Right renal pelvis (tissue), 4 donors: ENCODE measurements at regions not wholly inside any gene's neighbourhood (a gene's known extent, or its start where the extent isn't known, plus 50 kb on each side); places are given as distances from the start of the nearest gene placed in this dataset.
"Not testable (repeated sequence)": the region's sequence is repeated elsewhere in the genome, so short reads cannot be mapped to it uniquely, and the experiment has no call there.

Experiments
- DNase-seq, 4 donors: peaks; one replicate each; pipeline ENCODE4 v3.0.0-alpha.2; 2013; ENCODE audit warnings: low read depth in 4 of 4, low spot score in 3 of 4, missing footprints in 1 of 4

GRCh38 chr4:126192506-126192905 lies 877.8 kb downstream of the FAT4 start:
- no peak for DNase-seq

DNA sequence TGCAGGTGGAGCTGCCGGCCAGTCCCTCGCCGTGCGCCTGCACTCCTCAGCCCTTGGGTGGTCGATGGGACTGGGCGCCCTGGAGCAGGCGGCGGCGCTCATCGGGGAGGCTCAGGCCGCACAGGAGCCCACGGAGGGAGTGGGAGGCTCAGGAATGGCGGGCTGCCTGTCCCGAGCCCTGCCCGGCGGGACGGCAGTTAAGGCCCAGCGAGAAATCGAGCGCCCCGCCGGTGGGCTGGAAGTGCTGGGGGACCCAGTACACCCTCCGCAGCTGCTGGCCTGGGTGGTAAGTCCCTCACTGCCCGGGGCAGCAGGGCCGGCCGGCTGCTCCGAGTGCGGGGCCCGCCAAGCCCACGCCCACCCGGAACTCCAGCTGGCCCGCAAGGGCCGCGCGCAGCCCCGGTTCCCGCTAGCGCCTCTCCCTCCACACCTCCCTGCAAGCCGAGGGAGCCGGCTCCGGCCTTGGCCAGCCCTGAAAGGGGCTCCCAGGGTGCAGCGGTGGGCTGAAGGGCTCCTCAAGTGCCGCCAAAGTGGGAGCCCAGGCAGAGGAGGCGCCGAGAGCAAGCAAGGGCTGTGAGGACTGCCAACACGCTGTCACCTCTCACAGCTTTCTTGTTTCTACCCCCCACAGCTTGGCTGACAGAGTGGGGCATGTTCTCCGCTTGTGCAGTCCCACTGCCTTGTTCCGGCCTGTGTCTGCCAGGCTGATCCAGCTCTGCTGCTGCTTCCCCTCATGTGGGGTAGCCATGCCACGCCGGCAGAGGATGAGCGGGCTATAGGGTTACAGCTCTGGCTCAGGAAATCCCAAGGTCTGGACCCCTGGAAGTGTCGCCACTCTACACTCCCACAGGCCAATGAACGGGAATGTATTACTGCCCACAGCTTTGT lies 886.7 kb downstream of the FAT4 start:
- DNase-seq, result not testable (repeated sequence)

DNA sequence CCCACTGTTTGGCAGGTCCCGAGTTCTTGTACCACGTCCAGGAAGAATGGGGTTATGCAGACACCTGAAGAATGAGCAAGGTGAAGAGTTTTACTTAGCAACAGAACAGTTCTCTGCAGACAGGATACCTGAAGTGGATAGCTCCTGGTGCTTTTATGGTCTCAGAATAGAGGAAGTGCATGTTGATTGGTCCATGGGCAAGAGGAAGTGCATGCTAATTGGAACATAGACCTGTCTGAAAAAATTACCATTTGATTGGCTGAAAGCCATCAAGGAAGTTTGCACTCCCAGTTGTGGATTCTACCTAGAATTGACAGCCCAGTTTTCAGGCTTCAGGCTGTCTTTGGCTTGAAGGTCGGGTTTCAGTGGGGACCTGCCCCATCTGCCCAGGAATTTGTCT lies 887.5 kb downstream of the FAT4 start:
- no peak for DNase-seq

DNA sequence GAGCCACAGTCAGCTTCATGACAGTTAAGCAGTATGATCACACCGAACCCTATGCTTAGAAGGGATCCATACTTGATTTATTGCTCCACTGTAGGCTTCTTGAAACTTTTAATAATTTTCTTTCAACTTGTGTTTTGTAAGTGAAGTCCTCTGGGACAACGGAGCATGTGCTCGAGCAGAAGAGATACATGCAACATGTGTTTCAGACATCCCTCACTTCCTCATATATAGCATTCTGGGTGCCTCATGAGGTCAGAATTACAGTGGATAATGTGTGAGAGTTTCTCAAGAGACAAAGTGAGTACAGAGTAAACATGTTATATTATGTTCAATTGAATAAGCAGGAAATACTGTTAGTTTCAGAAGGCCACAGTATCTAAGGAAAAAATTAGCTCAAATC lies 893.2 kb downstream of the FAT4 start:
- DNase-seq, result no peak

- DNase-seq, result no peak
Measured at GRCh38 chr4:126209147-126209546, 894.4 kb downstream of the FAT4 start.

- DNase-seq, result no peak
Measured at GRCh38 chr4:126213996-126214395, 899.2 kb downstream of the FAT4 start.

DNA sequence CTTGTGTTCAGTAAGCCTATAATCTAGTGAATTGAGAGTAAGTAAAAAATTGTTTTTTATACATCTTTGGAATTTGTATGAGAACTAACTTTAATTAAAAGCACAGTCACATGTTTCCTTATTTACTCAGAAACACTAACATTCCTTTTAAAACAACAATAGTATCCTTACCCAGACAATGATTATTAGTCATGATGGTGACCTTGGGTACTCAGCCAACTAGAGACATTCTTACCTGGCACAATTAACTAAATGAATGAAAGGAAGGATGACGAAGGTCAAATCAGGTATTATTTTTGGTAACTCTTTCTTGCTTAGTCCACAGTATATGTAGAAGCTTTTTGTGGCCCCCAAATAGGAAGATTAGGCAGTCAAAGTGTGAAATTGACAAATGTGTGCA lies 901.0 kb downstream of the FAT4 start:
- no peak for DNase-seq

DNA sequence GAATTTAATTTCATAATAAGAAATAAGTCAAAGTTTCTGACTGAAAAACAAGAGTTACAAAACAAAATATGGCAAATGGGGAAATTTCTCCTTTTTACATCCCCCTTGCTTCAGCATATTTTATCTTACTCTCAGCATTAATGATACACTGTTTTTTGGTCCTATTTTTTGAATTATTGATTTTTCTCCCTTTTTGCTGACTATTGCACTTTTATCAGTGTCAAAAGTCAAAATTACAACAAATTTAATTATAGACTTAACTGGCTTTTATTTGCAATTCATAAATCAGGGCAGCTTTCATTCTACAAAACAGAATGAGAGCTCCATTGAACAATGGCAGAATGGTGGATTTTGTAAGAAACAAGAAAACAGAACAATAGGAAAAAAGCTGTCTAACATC lies 901.9 kb downstream of the FAT4 start:
- no peak for DNase-seq

GRCh38 chr4:126221282-126221681 lies 906.5 kb downstream of the FAT4 start:
- DNase-seq, result no peak

DNA sequence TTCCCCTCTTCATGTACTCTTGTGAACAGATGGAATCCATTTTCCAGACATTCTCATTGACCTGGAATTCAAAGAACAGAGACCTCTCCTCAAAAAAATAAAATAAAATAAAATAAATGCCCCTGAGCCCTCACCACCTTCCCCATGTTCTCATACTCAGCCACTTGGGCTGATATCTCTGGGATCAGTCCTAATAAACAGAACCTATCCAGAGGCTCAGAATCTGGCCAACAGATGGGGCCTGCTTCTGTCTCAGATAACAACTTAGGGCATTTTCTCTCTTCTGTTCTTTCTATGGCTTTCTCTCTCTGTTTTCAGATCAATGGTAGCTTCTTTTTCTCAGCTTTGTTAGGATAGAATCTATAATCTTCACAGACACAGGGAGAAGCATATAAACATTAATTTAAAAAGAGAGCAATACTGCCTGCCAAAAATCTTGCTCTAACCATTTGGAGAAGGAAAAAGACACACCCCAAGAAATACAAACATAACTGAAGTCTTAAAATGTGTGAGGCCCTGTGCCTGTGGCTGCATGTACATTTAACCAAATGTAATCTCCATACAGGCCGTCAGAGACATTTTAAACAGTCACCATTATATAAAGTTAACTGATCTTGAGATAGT lies 907.1 kb downstream of the FAT4 start:
- DNase-seq, result no peak

DNA sequence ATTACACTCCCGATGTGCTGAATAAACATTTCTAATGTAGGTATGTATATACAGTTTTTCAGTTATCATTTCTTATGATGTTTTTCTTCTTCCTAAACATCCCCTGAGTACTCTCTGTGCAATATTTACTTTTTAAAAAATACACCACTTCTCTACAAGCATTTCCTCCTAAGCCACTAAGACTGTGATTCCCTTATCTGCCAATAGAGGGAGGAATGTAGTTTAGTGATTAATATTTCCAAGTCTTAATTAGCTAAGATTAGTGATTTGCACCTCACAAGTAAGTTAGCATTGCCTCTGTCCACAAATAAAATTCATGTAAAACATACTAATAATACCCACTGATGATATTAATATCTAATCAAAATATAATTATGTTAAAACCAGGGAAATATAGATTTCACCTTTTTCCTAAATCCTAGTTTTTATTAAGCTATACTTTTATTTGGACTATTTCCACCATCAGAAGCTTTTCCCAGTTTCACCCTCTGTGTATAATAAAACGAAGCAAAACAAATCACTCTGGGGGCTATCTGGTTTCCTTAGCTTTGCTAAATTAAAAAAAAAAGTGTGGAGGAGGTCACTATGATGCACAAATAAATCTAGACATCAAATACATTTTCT lies 909.1 kb downstream of the FAT4 start:
- DNase-seq, result no peak

- no peak for DNase-seq
Measured at GRCh38 chr4:126227428-126227827, 912.7 kb downstream of the FAT4 start.

DNA sequence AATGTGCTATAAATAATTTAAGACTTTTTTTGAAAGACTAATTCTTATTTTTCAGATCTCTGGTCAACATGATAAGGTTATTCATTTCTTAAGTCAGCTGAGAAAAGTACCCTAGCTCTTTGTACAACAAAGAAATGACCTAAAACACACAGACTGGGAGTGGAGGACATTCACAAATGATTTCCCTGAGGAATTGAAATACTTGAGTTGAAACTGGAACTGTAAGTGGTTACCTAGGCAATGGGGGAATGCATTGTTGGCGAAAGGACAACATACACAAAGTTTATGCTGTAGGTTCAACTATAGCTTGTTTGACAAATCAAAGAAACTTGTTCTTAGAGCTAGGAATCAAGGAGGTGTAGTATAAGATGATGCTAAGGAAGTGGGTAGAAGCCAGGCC lies 915.5 kb downstream of the FAT4 start:
- no peak for DNase-seq

- no peak for DNase-seq
Measured at GRCh38 chr4:126233483-126233882, 918.7 kb downstream of the FAT4 start.

GRCh38 chr4:126238013-126238412 lies 923.3 kb downstream of the FAT4 start:
- peak in 1 of 4 donors; percentile 2 for DNase-seq

DNA sequence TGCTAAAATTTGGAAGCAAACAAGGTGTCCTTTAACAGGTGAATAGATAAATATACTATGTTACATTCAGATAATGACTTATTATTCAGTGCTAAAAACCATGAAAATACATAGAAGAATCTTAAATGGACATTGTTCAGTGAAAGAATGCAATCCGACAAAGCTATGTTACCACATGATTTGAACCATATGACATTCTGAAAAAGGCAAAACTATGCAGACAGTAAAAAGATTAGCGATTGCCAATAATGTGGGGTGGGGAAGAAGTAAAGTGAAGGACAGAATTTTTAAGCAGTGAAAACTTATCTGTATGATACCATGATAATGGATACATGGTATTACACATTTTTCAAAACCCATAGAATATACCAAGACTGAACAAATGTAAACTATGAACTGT lies 926.9 kb downstream of the FAT4 start:
- no peak for DNase-seq

DNA sequence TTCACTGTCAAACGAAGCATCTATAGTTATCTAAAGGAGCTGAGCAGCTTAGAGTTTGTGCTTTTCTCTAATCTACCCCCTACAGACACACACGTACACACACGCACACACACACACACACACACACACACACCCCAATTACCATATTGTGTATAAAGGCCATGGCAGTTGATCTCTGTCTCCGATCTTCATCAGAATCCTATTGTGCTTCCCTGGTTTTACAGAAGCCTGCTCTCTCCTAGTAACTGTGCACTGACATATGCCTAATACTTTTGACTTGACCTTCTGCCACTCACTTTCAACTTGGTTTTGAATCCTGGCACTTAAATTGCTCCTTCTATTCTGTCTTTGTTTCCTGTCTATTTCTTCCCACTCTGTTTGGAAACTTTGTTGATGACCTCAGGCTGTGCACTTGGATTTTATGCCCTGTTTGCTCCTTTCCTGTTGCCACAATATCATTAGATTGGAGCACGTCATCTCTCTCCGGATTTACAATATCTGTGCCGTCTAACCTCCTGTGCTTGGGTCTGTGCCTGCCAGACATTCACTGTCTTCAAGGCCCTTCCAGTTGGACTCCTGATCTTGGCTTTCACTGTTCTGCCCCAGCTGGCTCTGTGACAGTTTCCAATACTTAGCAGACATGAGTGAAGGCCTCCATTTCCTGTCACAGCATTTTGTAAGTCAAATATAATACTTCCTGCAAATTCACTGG lies 928.1 kb downstream of the FAT4 start:
- no peak for DNase-seq

GRCh38 chr4:126247409-126247808 lies 932.7 kb downstream of the FAT4 start:
- DNase-seq, result no peak

DNA sequence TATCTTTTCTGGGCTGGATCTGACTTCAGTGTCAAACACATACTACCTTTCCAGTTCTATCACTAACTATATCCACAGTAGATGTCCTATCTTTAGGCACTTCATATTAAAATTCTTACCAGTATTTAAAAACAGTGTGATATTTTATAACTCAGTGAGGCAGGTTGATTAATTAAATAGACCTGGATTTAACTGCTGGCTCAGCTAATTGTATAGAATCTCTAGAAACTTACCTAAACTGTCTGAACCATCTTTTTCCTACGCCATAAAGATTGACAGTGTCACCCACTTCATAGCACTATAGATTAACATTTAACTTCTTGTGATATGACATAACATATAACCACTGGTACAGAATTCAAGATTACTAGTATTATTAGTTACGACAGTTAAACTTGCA lies 935.3 kb downstream of the FAT4 start:
- no peak for DNase-seq

DNA sequence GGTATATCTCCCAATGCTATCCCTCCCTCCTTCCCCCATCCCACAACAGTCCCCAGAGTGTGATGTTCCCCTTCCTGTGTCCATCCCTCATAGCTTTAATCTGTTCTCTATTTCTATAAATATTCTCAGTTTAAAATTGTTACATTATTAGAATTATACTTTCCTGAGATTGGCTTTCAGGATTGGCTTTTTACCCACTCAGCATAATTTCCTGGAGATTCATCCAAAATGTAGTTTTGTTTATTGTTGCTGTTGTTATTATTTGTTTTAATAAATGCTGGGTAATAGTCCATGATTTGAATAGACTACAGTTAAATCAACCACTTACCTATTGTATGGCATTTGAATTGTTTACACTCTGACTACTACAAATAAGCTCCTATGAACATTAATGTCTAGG lies 936.4 kb downstream of the FAT4 start:
- DNase-seq, result no peak

DNA sequence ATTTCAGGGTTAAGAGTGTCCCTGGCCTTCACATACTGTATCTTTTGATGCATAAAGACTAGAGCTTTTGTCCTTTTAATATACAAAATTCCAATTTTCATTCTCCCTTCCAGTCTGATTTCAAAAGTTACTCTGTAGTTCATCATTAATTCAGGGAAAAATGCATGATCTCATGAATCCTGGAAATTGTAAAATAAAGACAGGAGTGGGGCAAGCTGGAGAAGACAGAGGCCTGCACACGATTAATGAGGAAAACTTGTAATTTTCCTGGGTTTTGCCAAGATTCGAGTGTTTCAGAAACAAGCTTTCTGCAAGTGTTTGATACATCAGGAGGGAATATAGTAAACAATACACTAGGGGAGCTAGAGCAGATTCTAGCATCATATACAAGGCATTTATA lies 947.9 kb downstream of the FAT4 start:
- no peak for DNase-seq
